Esophagus squamous epithelium (tissue), 4 donors: ENCODE measurements at regions not wholly inside any gene's neighbourhood (a gene's known extent, or its start where the extent isn't known, plus 50 kb on each side); places are given as distances from the start of the nearest gene placed in this dataset.

ENCODE experiments used
- POLR2A ChIP-seq, 4 donors: fragments of 450-650 bp; IDR thresholded peaks; one replicate each; pipeline ENCODE4 v1.6.1; 2017; ENCODE audit warnings: antibody characterized with exemption in 4 of 4, mild to moderate bottlenecking in 4 of 4, moderate library complexity in 3 of 4
- TF ChIP-seq, protein P1 (sequence below), 6 experiments: fragments of 450-650 bp in 4 of 6; fragments of 200-600 bp in 2 of 6; sonication (generic) in 2 of 6; IDR thresholded peaks; one replicate each; pipeline ENCODE4 v1.5.1; 2016 to 2019; ENCODE audit warnings: antibody characterized with exemption in 6 of 6, mild to moderate bottlenecking in 4 of 6, moderate library complexity in 4 of 6

DNA sequence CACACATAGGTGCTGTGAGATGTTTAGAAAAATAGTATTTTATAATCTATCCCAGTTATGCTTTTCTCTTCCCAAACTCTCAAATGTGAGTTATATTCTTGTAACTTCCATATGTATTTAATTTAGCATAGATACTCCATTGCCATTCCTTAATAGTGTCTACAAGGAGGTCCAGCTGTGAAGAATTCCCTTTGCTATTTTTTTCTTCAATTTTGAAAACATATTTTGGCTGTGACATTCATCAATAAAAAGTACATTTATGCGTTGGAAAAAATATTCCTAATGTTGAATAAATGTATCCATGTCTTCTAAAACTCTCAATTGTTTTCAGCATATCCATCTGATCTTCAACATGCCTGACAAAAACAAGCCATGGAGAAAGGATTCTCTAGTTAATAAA is 1402.0 kb upstream of the SEL1L start:
- TF ChIP-seq, protein P1, sequence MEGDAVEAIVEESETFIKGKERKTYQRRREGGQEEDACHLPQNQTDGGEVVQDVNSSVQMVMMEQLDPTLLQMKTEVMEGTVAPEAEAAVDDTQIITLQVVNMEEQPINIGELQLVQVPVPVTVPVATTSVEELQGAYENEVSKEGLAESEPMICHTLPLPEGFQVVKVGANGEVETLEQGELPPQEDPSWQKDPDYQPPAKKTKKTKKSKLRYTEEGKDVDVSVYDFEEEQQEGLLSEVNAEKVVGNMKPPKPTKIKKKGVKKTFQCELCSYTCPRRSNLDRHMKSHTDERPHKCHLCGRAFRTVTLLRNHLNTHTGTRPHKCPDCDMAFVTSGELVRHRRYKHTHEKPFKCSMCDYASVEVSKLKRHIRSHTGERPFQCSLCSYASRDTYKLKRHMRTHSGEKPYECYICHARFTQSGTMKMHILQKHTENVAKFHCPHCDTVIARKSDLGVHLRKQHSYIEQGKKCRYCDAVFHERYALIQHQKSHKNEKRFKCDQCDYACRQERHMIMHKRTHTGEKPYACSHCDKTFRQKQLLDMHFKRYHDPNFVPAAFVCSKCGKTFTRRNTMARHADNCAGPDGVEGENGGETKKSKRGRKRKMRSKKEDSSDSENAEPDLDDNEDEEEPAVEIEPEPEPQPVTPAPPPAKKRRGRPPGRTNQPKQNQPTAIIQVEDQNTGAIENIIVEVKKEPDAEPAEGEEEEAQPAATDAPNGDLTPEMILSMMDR (IDR thresholded peaks at IDR 0.05): no peak
- TF ChIP-seq POLR2A (IDR thresholded peaks at IDR 0.05): no peak
